ENCODE measurements at regions not wholly inside any gene's neighbourhood (a gene's known extent, or its start where the extent isn't known, plus 50 kb on each side); places are given as distances from the start of the nearest gene placed in this dataset.

DNA sequence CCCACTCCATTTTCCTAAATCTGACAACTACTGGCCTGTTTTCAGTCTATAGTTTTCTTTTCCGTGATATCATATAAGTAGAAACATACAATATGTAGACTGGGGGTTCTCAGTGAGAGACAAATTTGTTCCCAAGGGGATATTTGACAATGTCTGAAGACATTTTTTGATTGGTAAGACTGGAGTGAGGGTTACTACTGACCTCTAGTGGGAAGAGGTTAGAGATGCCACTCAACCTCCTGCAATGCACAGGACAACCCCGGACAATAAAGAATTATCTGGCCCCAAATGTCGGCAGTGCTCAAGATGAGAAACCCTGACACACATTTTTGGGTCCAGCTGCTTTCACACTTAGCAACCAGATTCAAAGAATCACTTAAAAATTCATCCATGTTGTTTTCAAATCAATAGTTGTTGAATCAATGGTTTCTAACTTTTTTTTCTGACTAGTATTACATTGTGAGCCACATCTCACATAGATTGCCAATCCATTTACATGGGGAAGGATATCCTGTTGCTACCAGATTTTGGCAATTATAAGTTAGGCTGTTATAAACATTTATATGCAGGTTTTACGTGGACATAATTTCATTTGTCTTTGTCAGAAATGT lies 307.1 kb downstream of the RPL10L start:
- DNase-seq, result peak; percentile 3
- intact Hi-C loops (cut with DNase I, micrococcal nuclease), result loop anchor here (2.0 to 10.0 kb wide), 2 partner anchors 510 to 918 kb away; no protein-coding TSS in a partner anchor
- Mint-ChIP-seq H3K9me3 (ENCODE audit: low read depth) (peaks cover 7% of the 10 kb centered on the region), H3K27me3 (no peaks in the 10 kb centered on the region), H3K27ac (no peak overlapping the region), H3K4me1 (no peaks in the 10 kb centered on the region), H3K4me3 (no peak overlapping the region), H3K36me3 (ENCODE audit: low read depth) (no peaks in the 10 kb centered on the region)
- ChIA-PET CTCF (no interaction called here), POLR2A (no interaction called here)
- ATAC-seq, result no peak

DNA sequence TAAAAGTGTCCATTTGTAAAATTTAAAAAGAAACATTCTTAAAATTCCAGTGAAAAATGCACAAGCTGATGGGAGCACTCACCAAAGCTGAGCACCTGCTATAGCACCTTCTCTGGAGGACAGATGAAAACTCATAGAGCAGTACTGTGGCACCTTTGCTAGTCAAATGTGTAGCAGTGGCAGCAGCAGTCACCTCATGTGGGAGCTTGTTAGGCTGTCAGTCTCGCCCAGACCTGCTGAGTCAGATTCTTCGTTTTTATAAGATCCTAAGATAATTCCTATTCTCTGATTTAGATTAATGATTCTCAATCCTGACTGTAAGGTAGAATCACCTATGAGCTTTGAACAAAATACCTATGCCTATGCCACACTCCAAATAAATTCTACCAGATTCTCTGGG lies 325.8 kb downstream of the RPL10L start:
- Mint-ChIP-seq H3K27ac (no peak overlapping the region), H3K36me3 (ENCODE audit: low read depth) (no peaks in the 10 kb centered on the region), H3K4me3 (no peak overlapping the region), H3K9me3 (ENCODE audit: low read depth) (no peaks in the 10 kb centered on the region), H3K4me1 (no peaks in the 10 kb centered on the region), H3K27me3 (no peaks in the 10 kb centered on the region)
- ATAC-seq, result no peak
- POLR2A ChIA-PET, result no interaction called here
- DNase-seq, result no peak
- CTCF ChIA-PET, result no interaction called here
- intact Hi-C loops (cut with DNase I, micrococcal nuclease), result no loop called here

DNA sequence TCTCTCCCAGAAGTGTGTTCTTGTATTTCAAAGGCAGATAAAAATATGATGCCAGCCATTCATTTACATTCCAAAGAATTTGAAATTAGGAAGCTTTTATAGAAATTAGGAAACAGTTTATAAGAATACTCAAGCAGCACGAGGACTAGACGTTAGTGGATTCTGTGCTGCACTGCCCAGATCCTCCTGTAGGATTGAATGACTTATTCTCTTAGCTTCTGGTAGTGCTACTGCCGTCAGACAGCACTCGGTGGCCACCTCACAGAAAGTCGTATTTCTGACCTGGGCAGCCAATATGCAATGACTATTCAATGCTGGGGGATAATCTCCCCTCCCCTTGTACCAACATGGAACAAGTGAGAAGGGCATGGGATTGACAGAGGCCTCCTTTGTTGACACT lies 326.4 kb downstream of the RPL10L start:
- Mint-ChIP-seq H3K36me3 (ENCODE audit: low read depth) (no peaks in the 10 kb centered on the region), H3K27ac (no peak overlapping the region), H3K4me1 (no peaks in the 10 kb centered on the region), H3K27me3 (no peaks in the 10 kb centered on the region), H3K9me3 (ENCODE audit: low read depth) (no peaks in the 10 kb centered on the region), H3K4me3 (no peak overlapping the region)
- DNase-seq, result no peak
- POLR2A ChIA-PET, result no interaction called here
- intact Hi-C loops (cut with DNase I, micrococcal nuclease), result no loop called here
- no peak for ATAC-seq
- CTCF ChIA-PET, result no interaction called here

DNA sequence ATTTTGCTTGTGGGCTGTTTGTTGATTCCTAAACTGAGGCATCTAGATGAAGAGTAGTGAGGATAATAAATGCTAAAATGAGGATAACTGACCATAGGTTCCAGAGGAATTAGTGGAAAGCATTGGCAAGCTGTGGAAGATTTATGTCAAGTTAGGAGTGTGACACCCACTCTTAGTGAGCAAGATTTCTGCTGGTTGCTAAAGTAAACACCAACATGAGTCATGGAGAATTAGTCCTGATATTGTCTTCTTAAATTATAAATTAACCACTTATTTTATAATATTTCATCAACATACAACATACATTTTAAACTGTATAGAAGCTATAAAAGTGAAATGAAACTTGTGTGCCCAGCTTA lies 328.2 kb downstream of the RPL10L start:
- peaks cover 3% of the 10 kb centered on the region for H3K9me3 Mint-ChIP-seq (ENCODE audit: low read depth)
- no peaks in the 10 kb centered on the region for H3K27me3 Mint-ChIP-seq
- intact Hi-C loops (cut with DNase I, micrococcal nuclease), result no loop called here
- no peaks in the 10 kb centered on the region for H3K4me1 Mint-ChIP-seq
- ChIA-PET CTCF (no interaction called here), POLR2A (no interaction called here)
- H3K36me3 Mint-ChIP-seq (ENCODE audit: low read depth), result no peaks in the 10 kb centered on the region
- ATAC-seq (no peak), DNase-seq (no peak)
- H3K27ac Mint-ChIP-seq, result no peak overlapping the region
- H3K4me3 Mint-ChIP-seq, result no peak overlapping the region

DNA sequence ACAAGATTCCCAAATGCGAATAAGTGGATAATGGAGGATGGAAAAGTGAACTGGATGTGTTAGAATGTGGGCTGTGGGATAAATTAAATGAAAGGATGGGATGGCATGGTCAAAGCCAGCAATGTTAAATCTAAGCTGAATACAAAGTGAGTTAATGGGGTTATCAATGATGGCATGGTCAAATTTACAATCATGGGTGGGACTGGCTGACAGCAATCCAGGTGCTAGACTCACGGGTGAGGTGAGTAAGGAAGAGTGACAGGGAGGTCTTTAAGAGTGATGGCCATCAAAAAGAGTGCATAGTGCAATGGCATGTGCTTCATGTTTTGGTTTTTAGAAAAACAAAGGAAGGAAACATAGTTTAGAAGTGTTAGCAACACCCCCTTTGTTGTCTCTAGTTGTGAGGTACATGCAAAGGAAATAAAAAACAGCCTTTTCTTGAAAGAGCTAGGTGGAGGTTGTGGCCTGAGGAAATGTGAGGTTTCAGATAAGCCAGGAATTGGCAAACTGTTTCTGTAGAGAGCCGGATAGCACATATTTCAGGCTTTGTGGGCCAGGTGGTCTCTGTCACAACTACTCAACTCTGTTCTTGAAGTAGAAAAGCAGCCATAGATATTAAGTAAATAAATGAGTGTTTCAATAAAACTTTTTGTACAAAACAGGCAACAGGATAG lies 328.7 kb downstream of the RPL10L start:
- no peak overlapping the region for H3K27ac Mint-ChIP-seq
- ATAC-seq (no peak), DNase-seq (no peak)
- ChIA-PET POLR2A (no interaction called here), CTCF (no interaction called here)
- H3K9me3 Mint-ChIP-seq (ENCODE audit: low read depth), result peaks cover 3% of the 10 kb centered on the region
- intact Hi-C loops (cut with DNase I, micrococcal nuclease), result no loop called here
- no peaks in the 10 kb centered on the region for H3K36me3 Mint-ChIP-seq (ENCODE audit: low read depth)
- no peaks in the 10 kb centered on the region for H3K4me1 Mint-ChIP-seq
- H3K27me3 Mint-ChIP-seq, result no peaks in the 10 kb centered on the region
- no peak overlapping the region for H3K4me3 Mint-ChIP-seq

DNA sequence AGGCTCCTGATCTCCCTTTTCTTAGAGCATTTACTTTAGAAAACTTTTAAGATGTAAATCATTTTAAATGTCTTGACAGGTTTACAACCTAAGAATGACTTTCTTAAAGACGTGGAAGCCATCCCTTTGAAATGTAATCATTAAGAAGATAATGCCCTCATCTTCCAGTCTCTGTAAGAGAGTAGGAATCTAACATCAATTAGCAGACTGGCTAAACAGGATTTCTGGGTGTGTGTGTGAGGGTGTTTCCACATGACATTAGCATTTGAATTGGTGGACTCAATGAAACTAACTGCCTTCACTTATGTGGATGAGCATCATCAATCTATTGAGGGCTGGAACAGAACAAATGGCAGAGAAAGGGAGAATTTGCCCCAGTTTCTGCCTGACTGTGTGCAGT lies 329.5 kb downstream of the RPL10L start:
- H3K4me3 Mint-ChIP-seq, result no peak overlapping the region
- H3K36me3 Mint-ChIP-seq (ENCODE audit: low read depth), result no peaks in the 10 kb centered on the region
- CTCF ChIA-PET, result no interaction called here
- ATAC-seq, result no peak
- POLR2A ChIA-PET, result no interaction called here
- peaks cover 3% of the 10 kb centered on the region for H3K9me3 Mint-ChIP-seq (ENCODE audit: low read depth)
- intact Hi-C loops (cut with DNase I, micrococcal nuclease), result no loop called here
- H3K4me1 Mint-ChIP-seq, result no peaks in the 10 kb centered on the region
- no peaks in the 10 kb centered on the region for H3K27me3 Mint-ChIP-seq
- no peak overlapping the region for H3K27ac Mint-ChIP-seq
- no peak for DNase-seq

DNA sequence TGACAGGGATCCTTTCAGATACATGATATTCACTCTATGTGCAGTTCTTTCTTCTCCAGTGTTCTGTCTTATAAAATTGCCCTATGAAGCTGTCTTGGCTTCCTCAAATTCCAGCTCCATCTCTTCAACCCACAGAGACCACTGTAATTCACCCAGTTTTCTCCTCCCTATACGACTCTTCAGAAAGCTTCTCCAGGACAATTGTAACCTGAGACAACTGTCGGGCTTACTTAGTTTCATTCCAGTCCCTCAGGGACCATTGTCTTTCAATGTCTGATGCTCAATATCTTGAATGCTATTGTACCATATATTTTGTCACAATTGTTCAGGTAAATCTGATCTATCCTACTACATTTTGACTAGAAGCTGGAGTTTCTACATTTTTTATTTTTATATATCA lies 345.3 kb downstream of the RPL10L start:
- CTCF ChIA-PET, result no interaction called here

DNA sequence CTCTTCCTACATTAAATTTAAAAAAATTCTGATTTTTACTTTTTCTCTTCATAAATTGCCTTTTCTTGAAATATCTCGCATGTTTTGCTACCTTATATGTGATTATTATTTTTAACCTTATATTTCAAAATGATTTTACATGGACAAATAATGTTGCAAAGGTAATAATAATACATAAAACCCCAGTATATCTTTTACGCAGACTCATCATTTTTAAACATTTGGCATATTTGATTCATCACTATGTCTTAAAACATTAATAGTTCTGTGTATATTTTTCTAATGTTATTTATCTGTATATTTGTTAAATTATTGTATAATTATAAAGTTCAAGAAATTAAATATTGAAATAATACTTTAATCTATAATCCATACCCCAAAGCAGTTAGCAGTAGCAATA lies 350.8 kb downstream of the RPL10L start:
- H3K27ac Mint-ChIP-seq, result no peak overlapping the region
- peaks cover 3% of the 10 kb centered on the region for H3K9me3 Mint-ChIP-seq (ENCODE audit: low read depth)
- no peak for ATAC-seq
- H3K27me3 Mint-ChIP-seq, result no peaks in the 10 kb centered on the region
- H3K36me3 Mint-ChIP-seq (ENCODE audit: low read depth), result no peaks in the 10 kb centered on the region
- H3K4me3 Mint-ChIP-seq, result no peak overlapping the region
- DNase-seq, result no peak
- no peaks in the 10 kb centered on the region for H3K4me1 Mint-ChIP-seq
- ChIA-PET CTCF (no interaction called here), POLR2A (no interaction called here)
- intact Hi-C loops (cut with DNase I, micrococcal nuclease), result no loop called here

More for the DNA sequence above, 345.3 kb downstream of the RPL10L start:
- Mint-ChIP-seq H3K9me3 (ENCODE audit: low read depth) (peaks cover 2% of the 10 kb centered on the region), H3K27me3 (no peaks in the 10 kb centered on the region), H3K27ac (no peak overlapping the region), H3K4me3 (no peak overlapping the region), H3K36me3 (ENCODE audit: low read depth) (no peaks in the 10 kb centered on the region), H3K4me1 (no peaks in the 10 kb centered on the region)
- POLR2A ChIA-PET, result no interaction called here
- intact Hi-C loops (cut with DNase I, micrococcal nuclease), result no loop called here
- DNase-seq (no peak), ATAC-seq (no peak)

DNA sequence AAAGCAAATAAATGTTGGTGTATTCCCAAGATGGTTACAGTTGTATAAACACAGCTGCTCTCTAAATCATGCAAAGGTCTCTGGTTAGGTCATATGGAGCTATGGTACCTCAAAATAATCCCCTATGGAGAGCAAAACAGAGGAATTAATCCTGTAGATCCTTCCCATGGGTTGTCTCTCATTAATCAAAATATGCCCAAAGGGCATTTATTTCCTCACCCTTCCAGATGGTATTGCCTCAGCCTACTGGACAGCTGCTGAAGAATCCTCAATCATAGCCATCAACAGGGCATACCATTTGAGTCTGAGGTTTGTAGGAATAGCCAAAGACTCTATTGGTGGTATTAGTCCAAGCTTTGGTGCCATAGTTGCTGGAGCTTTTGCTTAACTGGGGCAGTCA lies 360.9 kb downstream of the RPL10L start:
- ChIA-PET POLR2A (no interaction called here), CTCF (no interaction called here)
- Mint-ChIP-seq H3K4me1 (no peaks in the 10 kb centered on the region), H3K36me3 (ENCODE audit: low read depth) (no peaks in the 10 kb centered on the region), H3K9me3 (ENCODE audit: low read depth) (peaks cover 8% of the 10 kb centered on the region), H3K4me3 (no peak overlapping the region), H3K27ac (no peak overlapping the region), H3K27me3 (no peaks in the 10 kb centered on the region)
- DNase-seq (no peak), ATAC-seq (no peak)
- intact Hi-C loops (cut with DNase I, micrococcal nuclease), result no loop called here

DNA sequence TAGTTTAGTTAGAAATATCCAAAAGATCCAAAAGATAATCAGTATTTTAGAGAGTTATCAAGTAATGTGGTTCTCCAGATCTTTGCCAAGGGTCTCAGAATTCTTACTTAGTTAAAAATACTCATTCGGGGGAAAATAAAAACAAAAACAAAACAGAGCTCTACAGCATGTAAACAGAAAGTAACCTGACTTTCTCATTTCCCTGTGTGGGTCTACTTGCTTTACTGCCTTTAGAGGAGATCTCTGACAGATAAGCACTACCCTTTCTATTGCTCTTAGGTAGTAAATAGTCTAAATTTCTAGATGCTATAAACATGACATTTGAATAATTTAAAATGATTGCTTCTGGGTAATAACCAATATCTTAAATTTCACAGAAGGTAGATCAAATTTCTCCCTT lies 371.8 kb downstream of the RPL10L start:
- Mint-ChIP-seq H3K4me3 (no peak overlapping the region), H3K4me1 (no peaks in the 10 kb centered on the region), H3K27me3 (no peaks in the 10 kb centered on the region), H3K27ac (no peak overlapping the region), H3K36me3 (ENCODE audit: low read depth) (no peaks in the 10 kb centered on the region), H3K9me3 (ENCODE audit: low read depth) (peaks cover 5% of the 10 kb centered on the region)
- ATAC-seq, result no peak
- DNase-seq, result no peak
- intact Hi-C loops (cut with DNase I, micrococcal nuclease), result no loop called here
- ChIA-PET POLR2A (no interaction called here), CTCF (no interaction called here)

DNA sequence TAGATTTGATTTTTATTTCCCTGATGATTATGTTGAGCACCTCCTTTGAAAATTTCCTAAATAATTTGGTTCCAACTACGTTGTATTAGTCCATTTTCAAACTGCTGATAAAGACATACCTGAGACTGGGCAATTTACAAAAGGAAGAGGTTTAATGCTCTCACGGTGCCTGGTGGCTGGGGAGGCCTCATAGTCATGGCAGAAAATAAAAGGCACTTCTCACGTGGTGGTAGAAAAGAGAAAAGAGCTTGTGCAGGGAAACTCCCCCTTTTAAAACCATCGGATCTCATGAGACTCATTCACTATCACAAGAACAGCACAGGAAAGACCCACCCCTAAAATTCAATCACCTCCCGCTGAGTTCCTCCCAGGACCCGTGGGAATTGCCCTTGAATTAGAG lies 372.3 kb downstream of the RPL10L start:
- CTCF ChIA-PET, result no interaction called here
- no peak overlapping the region for H3K4me3 Mint-ChIP-seq

DNA sequence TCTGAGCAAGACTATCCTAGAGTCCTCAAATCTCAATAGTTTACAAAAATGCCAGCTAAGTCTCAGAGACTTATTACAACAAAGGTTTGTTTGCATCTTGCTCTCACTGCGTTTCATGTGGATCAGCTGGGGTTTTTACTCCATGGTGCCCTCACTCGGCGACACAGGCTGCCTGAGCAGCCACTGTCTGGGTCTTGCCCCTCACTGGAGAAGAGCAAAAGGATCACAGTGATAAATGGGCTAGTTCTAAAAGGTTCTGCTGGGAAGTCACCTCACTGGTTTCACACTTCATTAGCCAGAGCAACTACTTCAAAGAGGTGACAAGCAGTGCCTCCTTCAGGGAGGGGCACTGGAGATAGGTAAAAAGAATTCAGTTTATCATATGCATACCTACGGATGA lies 392.0 kb downstream of the RPL10L start:
- DNase-seq (no peak), ATAC-seq (no peak)
- intact Hi-C loops (cut with DNase I, micrococcal nuclease), result no loop called here
- no peaks in the 10 kb centered on the region for H3K27me3 Mint-ChIP-seq
- H3K36me3 Mint-ChIP-seq (ENCODE audit: low read depth), result no peaks in the 10 kb centered on the region
- no peak overlapping the region for H3K27ac Mint-ChIP-seq
- CTCF ChIA-PET, result no interaction called here
- no peaks in the 10 kb centered on the region for H3K4me1 Mint-ChIP-seq
- H3K9me3 Mint-ChIP-seq (ENCODE audit: low read depth), result peaks cover 2% of the 10 kb centered on the region
- no peak overlapping the region for H3K4me3 Mint-ChIP-seq
- POLR2A ChIA-PET, result no interaction called here

More for the DNA sequence above, 372.3 kb downstream of the RPL10L start:
- H3K4me1 Mint-ChIP-seq, result no peaks in the 10 kb centered on the region
- no peaks in the 10 kb centered on the region for H3K27me3 Mint-ChIP-seq
- no peak for ATAC-seq
- DNase-seq, result no peak
- POLR2A ChIA-PET, result no interaction called here
- no peaks in the 10 kb centered on the region for H3K36me3 Mint-ChIP-seq (ENCODE audit: low read depth)
- intact Hi-C loops (cut with DNase I, micrococcal nuclease), result no loop called here
- H3K9me3 Mint-ChIP-seq (ENCODE audit: low read depth), result peaks cover 5% of the 10 kb centered on the region
- H3K27ac Mint-ChIP-seq, result no peak overlapping the region

DNA sequence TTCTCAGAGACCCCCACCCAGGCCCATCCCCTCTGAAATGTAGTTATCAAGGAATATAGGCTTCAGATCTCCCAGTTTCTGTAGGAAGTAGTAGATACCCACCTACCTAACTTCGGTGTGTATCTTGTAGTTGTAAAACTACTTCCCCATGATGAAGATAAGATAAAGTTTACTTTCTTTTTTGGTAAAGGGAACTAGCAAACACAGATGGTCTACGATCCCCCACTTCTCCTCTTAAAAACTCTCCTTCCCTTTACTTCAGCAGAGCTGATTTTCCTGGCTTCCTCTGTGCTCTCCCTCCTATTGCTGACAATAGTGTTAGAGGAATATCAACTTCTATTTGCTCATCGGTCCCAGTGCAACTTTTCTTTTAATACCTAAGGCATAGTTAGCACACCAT lies 395.2 kb downstream of the RPL10L start:
- ATAC-seq, result no peak
- no peak overlapping the region for H3K4me3 Mint-ChIP-seq
- CTCF ChIA-PET, result no interaction called here
- H3K27me3 Mint-ChIP-seq, result no peaks in the 10 kb centered on the region
- no peaks in the 10 kb centered on the region for H3K36me3 Mint-ChIP-seq (ENCODE audit: low read depth)
- no peaks in the 10 kb centered on the region for H3K4me1 Mint-ChIP-seq
- POLR2A ChIA-PET, result no interaction called here
- H3K27ac Mint-ChIP-seq, result no peak overlapping the region
- no peak for DNase-seq
- peaks cover 2% of the 10 kb centered on the region for H3K9me3 Mint-ChIP-seq (ENCODE audit: low read depth)
- intact Hi-C loops (cut with DNase I, micrococcal nuclease), result no loop called here
